H9 (cell line): ENCODE measurements at regions not wholly inside any gene's neighbourhood (a gene's known extent, or its start where the extent isn't known, plus 50 kb on each side); places are given as distances from the start of the nearest gene placed in this dataset.

Experiments used
- DNase-seq: peaks from one replicate; pipeline ENCODE4 v3.0.0-alpha.2; 2017
- H2AFZ ChIP-seq: one replicate; pipeline ENCODE4 v1.6.1; 2013; ENCODE audit warnings: mild to moderate bottlenecking, low read length, control low read depth, moderate library complexity
- H2AK5ac ChIP-seq: 2 replicates; pipeline ENCODE4 v1.6.1; 2013; ENCODE audit warnings: low read length, control low read depth, mixed read lengths; ENCODE audit not compliant: insufficient read length
- H2BK120ac ChIP-seq: one replicate; pipeline ENCODE4 v1.6.1; 2013; ENCODE audit warnings: low read depth, mild to moderate bottlenecking, low read length, control low read depth, inconsistent platforms; ENCODE audit not compliant: poor library complexity, severe bottlenecking
- H2BK12ac ChIP-seq: 2 replicates; pipeline ENCODE4 v1.6.1; 2013; ENCODE audit warnings: low read length, control low read depth, mixed read lengths, low read depth; ENCODE audit not compliant: insufficient read length
- H2BK15ac ChIP-seq: 2 replicates; pipeline ENCODE4 v1.6.1; 2013; ENCODE audit warnings: low read depth, low read length, control low read depth
- H2BK20ac ChIP-seq: one replicate; pipeline ENCODE4 v1.6.1; 2013; ENCODE audit warnings: low read depth, mild to moderate bottlenecking, low read length, control low read depth, inconsistent platforms; ENCODE audit not compliant: poor library complexity, severe bottlenecking
- H2BK5ac ChIP-seq: 2 replicates; pipeline ENCODE4 v1.6.1; 2013; ENCODE audit warnings: low read length, control low read depth, mixed read lengths; ENCODE audit not compliant: insufficient read length
- H3K14ac ChIP-seq: 2 replicates; pipeline ENCODE4 v1.6.1; 2013; ENCODE audit warnings: low read length, control low read depth; ENCODE audit not compliant: insufficient read depth
- H3K18ac ChIP-seq: 2 replicates; pipeline ENCODE4 v1.6.1; 2013; ENCODE audit warnings: low read depth, mild to moderate bottlenecking, mixed read lengths, low read length, control low read depth; ENCODE audit not compliant: insufficient read length
- H3K23ac ChIP-seq: 2 replicates; pipeline ENCODE4 v1.6.1; 2013; ENCODE audit warnings: low read length, control low read depth, mixed read lengths, low read depth; ENCODE audit not compliant: insufficient read length
- H3K23me2 ChIP-seq: 2 replicates; pipeline ENCODE4 v1.6.1; 2013; ENCODE audit warnings: low read depth, mild to moderate bottlenecking, mixed read lengths, low read length, control low read depth; ENCODE audit not compliant: insufficient read length, poor library complexity, severe bottlenecking
- H3K27ac ChIP-seq: 2 replicates; pipeline ENCODE4 v1.5.1; 2013; ENCODE audit warnings: low read length, control low read depth, mixed read lengths, low read depth; ENCODE audit not compliant: insufficient read length
- H3K27me3 ChIP-seq: 2 replicates; pipeline ENCODE4 v1.6.1; 2013; ENCODE audit warnings: low read length, control low read depth, inconsistent platforms; ENCODE audit not compliant: insufficient read depth
- H3K4ac ChIP-seq: 2 replicates; pipeline ENCODE4 v1.6.1; 2013; ENCODE audit warnings: low read depth, mild to moderate bottlenecking, control low read depth, inconsistent platforms, low read length, moderate library complexity
- H3K4me1 ChIP-seq: 2 replicates; pipeline ENCODE4 v1.6.1; 2013; ENCODE audit warnings: low read length, control low read depth, inconsistent platforms; ENCODE audit not compliant: insufficient read depth
- H3K4me2 ChIP-seq: 2 replicates; pipeline ENCODE4 v1.6.1; 2013; ENCODE audit warnings: low read length, control low read depth, mixed read lengths; ENCODE audit not compliant: insufficient read length, insufficient read depth
- H3K56ac ChIP-seq: 2 replicates; pipeline ENCODE4 v1.6.1; 2013; ENCODE audit warnings: low read depth, mild to moderate bottlenecking, mixed read lengths, low read length, control low read depth; ENCODE audit not compliant: insufficient read length
- H3K79me1 ChIP-seq: 2 replicates; pipeline ENCODE4 v1.6.1; 2013; ENCODE audit warnings: low read depth, mild to moderate bottlenecking, moderate library complexity, low read length, control low read depth, inconsistent platforms; ENCODE audit not compliant: insufficient read depth, poor library complexity, severe bottlenecking
- H3K79me2 ChIP-seq: 2 replicates; pipeline ENCODE4 v1.6.1; 2013; ENCODE audit warnings: low read length, control low read depth, inconsistent platforms; ENCODE audit not compliant: insufficient read depth
- H3K9ac ChIP-seq: 2 replicates; pipeline ENCODE4 v1.6.1; 2013; ENCODE audit warnings: low read length, control low read depth, mixed read lengths; ENCODE audit not compliant: insufficient read length; ENCODE audit errors: extremely low read depth
- H3K9me3 ChIP-seq: one replicate; pipeline ENCODE4 v1.6.1; 2013; ENCODE audit warnings: low read depth, low read length, inconsistent platforms; ENCODE audit not compliant: control insufficient read depth
- H3T11ph ChIP-seq: one replicate; pipeline ENCODE4 v1.6.1; 2013; ENCODE audit warnings: mild to moderate bottlenecking, low read length, control low read depth, inconsistent platforms
- H4K20me1 ChIP-seq: one replicate; pipeline ENCODE4 v1.6.1; 2013; ENCODE audit not compliant: control insufficient read depth, insufficient read length, insufficient read depth
- H4K5ac ChIP-seq: 2 replicates; pipeline ENCODE4 v1.6.1; 2013; ENCODE audit warnings: low read depth, mild to moderate bottlenecking, mixed read lengths, low read length, control low read depth; ENCODE audit not compliant: insufficient read length
- H4K8ac ChIP-seq: replicated peaks from 2 replicates; pipeline ENCODE4 v1.6.1; 2013; ENCODE audit warnings: low read length, control low read depth, mixed read lengths, low read depth; ENCODE audit not compliant: insufficient read length
- H4K91ac ChIP-seq: 2 replicates; pipeline ENCODE4 v1.6.1; 2013; ENCODE audit warnings: low read depth, mild to moderate bottlenecking, moderate library complexity, mixed read lengths, low read length, control low read depth; ENCODE audit not compliant: insufficient read length
- H3K27ac Mint-ChIP-seq, 3 experiments: 2 replicates in 2 of 3; 3 replicates in 1 of 3; pipeline ENCODE4 v1.8.0; 2020 to 2021; ENCODE audit warnings: mixed read lengths in 3 of 3, mild to moderate bottlenecking in 1 of 3, moderate library complexity in 1 of 3
- H3K27me3 Mint-ChIP-seq: 2 replicates; pipeline ENCODE4 v1.8.0; 2021; ENCODE audit warnings: low read depth, mild to moderate bottlenecking, moderate library complexity, mixed read lengths
- H3K36me3 Mint-ChIP-seq, 3 experiments: 2 replicates in 2 of 3; 3 replicates in 1 of 3; pipeline ENCODE4 v1.8.0; 2020 to 2021; ENCODE audit warnings: low read depth in 3 of 3, mixed read lengths in 3 of 3; ENCODE audit not compliant: insufficient read depth in 1 of 3
- H3K4me1 Mint-ChIP-seq, 2 experiments: 2 replicates each; pipeline ENCODE4 v1.8.0; 2020; ENCODE audit warnings: mixed read lengths in 2 of 2
- H3K4me3 Mint-ChIP-seq, 2 experiments: 2 replicates in 1 of 2; 3 replicates in 1 of 2; pipeline ENCODE4 v1.8.0; 2020 to 2021; ENCODE audit warnings: mild to moderate bottlenecking in 2 of 2, mixed read lengths in 2 of 2, moderate library complexity in 1 of 2
- H3K9me3 Mint-ChIP-seq, 2 experiments: 2 replicates in 1 of 2; 3 replicates in 1 of 2; pipeline ENCODE4 v1.8.0; 2020; ENCODE audit warnings: mild to moderate bottlenecking in 2 of 2, mixed read lengths in 2 of 2, moderate library complexity in 1 of 2
- CTCF ChIP-seq: fragments of 200-600 bp; sonication (generic); conservative IDR thresholded peaks from 3 replicates; pipeline ENCODE4 v1.8.0; 2021; ENCODE audit warnings: antibody characterized with exemption, mild to moderate bottlenecking
- WGBS: extraction: QIAGEN DNeasy Blood & Tissue Kit; methylation state at CpG from one replicate; pipeline ENCODE4 v1.1.7; 2013; ENCODE audit warnings: missing lambda C conversion rate, low lambda C conversion rate, mixed read lengths; ENCODE audit not compliant: insufficient read length; ENCODE audit errors: extremely low coverage; 5-methylcytosine and 5-hydroxymethylcytosine counted together

- Histone ChIP-seq H2AK5ac (no peak overlapping the region), H2BK15ac (no peak overlapping the region), H4K5ac (no peak overlapping the region), H4K91ac (no peak overlapping the region), H3K9me3 (no peaks in the 10 kb centered on the region), H3T11ph (no peak overlapping the region), H3K4me1 (no peaks in the 10 kb centered on the region), H2BK120ac (no peak overlapping the region), H2BK5ac (no peak overlapping the region), H3K79me1 (no peaks in the 10 kb centered on the region), H3K23me2 (no peaks in the 10 kb centered on the region), H3K23ac (no peak overlapping the region), H3K56ac (no peak overlapping the region), H3K79me2 (no peaks in the 10 kb centered on the region), H3K4me2 (no peak overlapping the region), H3K14ac (no peak overlapping the region), H3K27me3 (no peaks in the 10 kb centered on the region), H3K4ac (no peak overlapping the region), H2AFZ (no peak overlapping the region), H4K8ac (no peak overlapping the region), H3K18ac (no peak overlapping the region), H2BK12ac (no peak overlapping the region), H3K9ac (no peak overlapping the region), H2BK20ac (no peak overlapping the region), H3K27ac (no peak overlapping the region), H4K20me1 (no peaks in the 10 kb centered on the region)
- H3K4me1 Mint-ChIP-seq = peaks cover 0 to 2% of the 10 kb centered on the region in 2 experiments; a peak in 1 of 4 replicates
- no peaks in the 10 kb centered on the region for H3K36me3 Mint-ChIP-seq
- WGBS = no CpG with 5 or more reads among the region's 1 CpG
- no peaks in the 10 kb centered on the region for H3K9me3 Mint-ChIP-seq
- no peak for TF ChIP-seq CTCF
- H3K27me3 Mint-ChIP-seq = peaks cover 6% of the 10 kb centered on the region
- H3K4me3 Mint-ChIP-seq = no peak overlapping the region
- H3K27ac Mint-ChIP-seq = no peak overlapping the region
- DNase-seq = no peak
Measured at GRCh38 chr15:97461226-97461625, 499.3 kb upstream of the ARRDC4 start.
